Mucosa of descending colon (tissue), 3 donors: ENCODE measurements at regions not wholly inside any gene's neighbourhood (a gene's known extent, or its start where the extent isn't known, plus 50 kb on each side); places are given as distances from the start of the nearest gene placed in this dataset.
A peak's percentile ranks its signal among the peaks of the same experiment; 100 is the strongest.
"Not testable (repeated sequence)": the region's sequence is repeated elsewhere in the genome, so short reads cannot be mapped to it uniquely, and the experiment has no call there.

ENCODE experiments used
- ATAC-seq: fragments of 200-7000 bp; cut with Tn5 transposase; one replicate; pipeline ENCODE4 v1.9.1; 2020; ENCODE audit warnings: mild to moderate bottlenecking, moderate library complexity
- DNase-seq, 3 donors: peaks; one replicate each; pipeline ENCODE4 v3.0.0-alpha.2; 2020
- H3K36me3 ChIP-seq: fragments of 200-600 bp; one replicate; pipeline ENCODE4 v1.8.0; 2021; ENCODE audit warnings: low read depth, mild to moderate bottlenecking
- H3K4me1 ChIP-seq: fragments of 200-600 bp; one replicate; pipeline ENCODE4 v1.8.0; 2021; ENCODE audit warnings: low read depth, mild to moderate bottlenecking
- H3K4me3 ChIP-seq: fragments of 200-600 bp; one replicate; pipeline ENCODE4 v1.8.0; 2021; ENCODE audit warnings: mild to moderate bottlenecking
- H3K9me3 ChIP-seq: fragments of 200-600 bp; one replicate; pipeline ENCODE4 v1.8.0; 2021; ENCODE audit warnings: mild to moderate bottlenecking
- intact Hi-C, 2 donors: fragments of 100-400 bp; cut with DNase I in 1 of 2; cut with micrococcal nuclease in 1 of 2; formaldehyde crosslinking; loops; one replicate each; pipeline versions ENCODE4 v1.11.0 to v1.11.1; 2022; cut with DNase I, micrococcal nuclease
- donor health status: DM: no; HTN: no; CAD: no; lungs with moderate emphysema.
- donor health status: DM: no; HTN: no; CAD: no.
- donor health status: DM: no; HTN: yes; CAD: no.

GRCh38 chr9:65395121-65395520 is 110.1 kb upstream of the FOXD4L5 start:
- H3K4me1 ChIP-seq, intact Hi-C loops, H3K4me3 ChIP-seq, H3K36me3 ChIP-seq, ATAC-seq: not testable (repeated sequence)
- peaks cover 31% of the 10 kb centered on the region for H3K9me3 ChIP-seq
- DNase-seq = peak in 1 of 3 donors; percentile 10

GRCh38 chr9:65393111-65393810 is 108.3 kb upstream of the FOXD4L5 start:
- intact Hi-C loops, H3K4me1 ChIP-seq, DNase-seq, H3K4me3 ChIP-seq, ATAC-seq, H3K36me3 ChIP-seq: not testable (repeated sequence)
- peaks cover 47% of the 10 kb centered on the region for H3K9me3 ChIP-seq

GRCh38 chr9:65392611-65393010 is 107.6 kb upstream of the FOXD4L5 start:
- H3K4me3 ChIP-seq, ATAC-seq, H3K4me1 ChIP-seq, intact Hi-C loops, H3K36me3 ChIP-seq: not testable (repeated sequence)
- DNase-seq = peak in 1 of 3 donors; percentile 25
- peaks cover 44% of the 10 kb centered on the region for H3K9me3 ChIP-seq

GRCh38 chr9:65389710-65390109 is 104.7 kb upstream of the FOXD4L5 start:
- DNase-seq = peak in 1 of 3 donors; percentile 61
- H3K36me3 ChIP-seq, intact Hi-C loops, ATAC-seq, H3K4me1 ChIP-seq, H3K4me3 ChIP-seq: not testable (repeated sequence)
- H3K9me3 ChIP-seq = peaks cover 53% of the 10 kb centered on the region

GRCh38 chr9:65389216-65389615 is 104.2 kb upstream of the FOXD4L5 start:
- peaks cover 53% of the 10 kb centered on the region for H3K9me3 ChIP-seq
- H3K4me3 ChIP-seq, intact Hi-C loops, ATAC-seq, H3K36me3 ChIP-seq, H3K4me1 ChIP-seq: not testable (repeated sequence)
- peak in 1 of 3 donors; percentile 15 for DNase-seq

GRCh38 chr9:65386699-65387098 is 101.7 kb upstream of the FOXD4L5 start:
- H3K36me3 ChIP-seq, H3K4me1 ChIP-seq, H3K4me3 ChIP-seq, intact Hi-C loops: not testable (repeated sequence)
- H3K9me3 ChIP-seq = peaks cover 49% of the 10 kb centered on the region
- ATAC-seq (peak; percentile 89), DNase-seq (peak; percentile 75 to 91 (median 89))

- H3K9me3 ChIP-seq = peaks cover 49% of the 10 kb centered on the region
- ATAC-seq, intact Hi-C loops, H3K36me3 ChIP-seq, H3K4me3 ChIP-seq, H3K4me1 ChIP-seq: not testable (repeated sequence)
- peak in 1 of 3 donors; percentile 34 for DNase-seq
Observed at GRCh38 chr9:65386191-65386590, 101.2 kb upstream of the FOXD4L5 start.

GRCh38 chr9:65385655-65386024 is 100.6 kb upstream of the FOXD4L5 start:
- peak in 1 of 3 donors; percentile 50 for DNase-seq
- H3K4me3 ChIP-seq, H3K36me3 ChIP-seq, ATAC-seq, intact Hi-C loops, H3K4me1 ChIP-seq: not testable (repeated sequence)
- H3K9me3 ChIP-seq = peaks cover 46% of the 10 kb centered on the region

GRCh38 chr9:65384759-65385654 is 100.0 kb upstream of the FOXD4L5 start:
- H3K4me1 ChIP-seq, H3K36me3 ChIP-seq, H3K4me3 ChIP-seq, intact Hi-C loops, ATAC-seq: not testable (repeated sequence)
- DNase-seq = peak in 1 of 3 donors; percentile 27
- peaks cover 42% of the 10 kb centered on the region for H3K9me3 ChIP-seq

GRCh38 chr9:65384066-65384465 is 99.1 kb upstream of the FOXD4L5 start:
- peaks cover 32% of the 10 kb centered on the region for H3K9me3 ChIP-seq
- H3K4me3 ChIP-seq, H3K4me1 ChIP-seq, intact Hi-C loops, ATAC-seq, H3K36me3 ChIP-seq: not testable (repeated sequence)
- peak in 2 of 3 donors; percentile 4 to 57 for DNase-seq

GRCh38 chr9:65383646-65384045 is 98.6 kb upstream of the FOXD4L5 start:
- intact Hi-C loops, H3K4me1 ChIP-seq, ATAC-seq, H3K4me3 ChIP-seq, H3K36me3 ChIP-seq: not testable (repeated sequence)
- H3K9me3 ChIP-seq = peaks cover 29% of the 10 kb centered on the region
- peak in 1 of 3 donors; percentile 10 for DNase-seq

- DNase-seq = peak in 1 of 3 donors; percentile 24
- H3K4me3 ChIP-seq, H3K36me3 ChIP-seq, ATAC-seq, H3K4me1 ChIP-seq, intact Hi-C loops: not testable (repeated sequence)
- peaks cover 25% of the 10 kb centered on the region for H3K9me3 ChIP-seq
Observed at GRCh38 chr9:65382701-65383318, 97.8 kb upstream of the FOXD4L5 start.
